A549 (cell line): ENCODE measurements at regions not wholly inside any gene's neighbourhood (a gene's known extent, or its start where the extent isn't known, plus 50 kb on each side); places are given as distances from the start of the nearest gene placed in this dataset.

Experiments used
- ATAC-seq, 2 experiments: fragments of 200-7000 bp in 1 of 2; fragments of >200 bp in 1 of 2; cut with Nextera tagmentation in 1 of 2; cut with Tn5 transposase in 1 of 2; 3 replicates each; pipeline versions ENCODE4 v1.8.0 to v1.9.1; 2018 to 2020; ENCODE audit warnings: mild to moderate bottlenecking in 1 of 2, moderate library complexity in 1 of 2
- CTCF ChIA-PET: fragments of 300-600 bp; sonication (Branson Sonifier 250); formaldehyde crosslinking; extraction: SDS; loops from one replicate; lab custom pipeline; 2021; ENCODE audit warnings: antibody characterized with exemption, inconsistent platforms; lab: Yijun Ruan, JAX
- POLR2A ChIA-PET: fragments of 350-600 bp; formaldehyde crosslinking; extraction: SDS; loops from one replicate; lab custom pipeline; 2021; ENCODE audit warnings: antibody characterized with exemption, inconsistent platforms; lab: Yijun Ruan, JAX
- DNase-seq, 2 experiments: peaks; one replicate each; pipeline versions ENCODE4 v3.0.0 to v3.0.0-alpha.2; 2011 to 2016; ENCODE audit warnings: low read depth in 1 of 2, low spot score in 1 of 2
- FAIRE-seq: peaks from 2 replicates; lab custom pipeline; 2011; peaks lifted over from hg19 to GRCh38; lab: Jason Lieb, UNC
- H3K27ac ChIP-seq, 2 experiments: fragments of >200 bp; sonication (Bioruptor Twin); formaldehyde crosslinking; 3 replicates each; pipeline ENCODE4 v1.5.1; 2016 to 2017
- H3K4me1 ChIP-seq: fragments of >200 bp; sonication (Bioruptor Twin); formaldehyde crosslinking; 3 replicates; pipeline ENCODE4 v1.6.1; 2016
- H3K4me2 ChIP-seq: fragments of >200 bp; sonication (Bioruptor Twin); formaldehyde crosslinking; 3 replicates; pipeline ENCODE4 v1.6.1; 2016
- H3K4me3 ChIP-seq: fragments of >200 bp; sonication (Bioruptor Twin); formaldehyde crosslinking; 3 replicates; pipeline ENCODE4 v1.5.1; 2016
- H3K9me3 ChIP-seq: fragments of >200 bp; sonication (Bioruptor Twin); formaldehyde crosslinking; 3 replicates; pipeline ENCODE4 v1.6.1; 2016
- BHLHE40 ChIP-seq: IDR thresholded peaks from 2 replicates; pipeline ENCODE4 v1.6.1; 2012; ENCODE audit warnings: low read depth, low read length, inconsistent platforms
- EHF ChIP-seq: fragments of 250-450 bp; sonication (Bioruptor Pico); IDR thresholded peaks from 2 replicates; pipeline ENCODE4 v1.5.0; 2020; ENCODE audit warnings: mild to moderate bottlenecking
- EHMT2 ChIP-seq: fragments of 200-600 bp; sonication (generic); IDR thresholded peaks from 2 replicates; pipeline ENCODE4 v1.6.1; 2016; ENCODE audit warnings: antibody characterized with exemption, low read depth, mild to moderate bottlenecking, moderate library complexity
- ELK1 ChIP-seq: fragments of 150-350 bp; IDR thresholded peaks from 2 replicates; pipeline ENCODE4 v1.6.1; 2014; ENCODE audit warnings: low read depth, mild to moderate bottlenecking, low read length
- FOSL2 ChIP-seq, 2 experiments: fragments of 450-650 bp in 1 of 2; fragments of >200 bp in 1 of 2; sonication (Bioruptor Twin) in 1 of 2; formaldehyde crosslinking; IDR thresholded peaks; 2 replicates each; pipeline versions ENCODE4 v1.5.0 to v1.6.1; 2016 to 2020; ENCODE audit warnings: mild to moderate bottlenecking in 1 of 2, moderate library complexity in 1 of 2
- HES2 ChIP-seq: fragments of >200 bp; sonication (Bioruptor Twin); formaldehyde crosslinking; IDR thresholded peaks from 2 replicates; pipeline ENCODE4 v1.6.1; 2016
- HOXB13 ChIP-seq: fragments of 250-450 bp; sonication (Bioruptor Pico); IDR thresholded peaks from 2 replicates; pipeline ENCODE4 v1.5.0; 2020; ENCODE audit warnings: low read depth, mild to moderate bottlenecking, moderate library complexity
- KDM1A ChIP-seq: fragments of 200-600 bp; sonication (generic); IDR thresholded peaks from 2 replicates; pipeline ENCODE4 v1.6.1; 2016; ENCODE audit warnings: low read depth, mild to moderate bottlenecking
- KDM5A ChIP-seq: fragments of 200-600 bp; sonication (generic); IDR thresholded peaks from 2 replicates; pipeline ENCODE4 v1.6.1; 2016; ENCODE audit warnings: antibody characterized with exemption, mild to moderate bottlenecking
- MAFK ChIP-seq: fragments of 450-650 bp; IDR thresholded peaks from 2 replicates; pipeline ENCODE4 v1.6.1; 2014; ENCODE audit not compliant: partially characterized antibody
- MAX ChIP-seq: IDR thresholded peaks from 2 replicates; pipeline ENCODE4 v1.6.1; 2012
- MAZ ChIP-seq: fragments of 150-350 bp; IDR thresholded peaks from 2 replicates; pipeline ENCODE4 v1.6.1; 2014; ENCODE audit warnings: antibody characterized with exemption, low read depth, low read length, borderline replicate concordance
- NR3C1 ChIP-seq: fragments of >200 bp; sonication (Bioruptor Twin); formaldehyde crosslinking; IDR thresholded peaks from 3 replicates; pipeline ENCODE4 v1.6.1; 2017
- POLR2A ChIP-seq: IDR thresholded peaks from 2 replicates; pipeline ENCODE4 v1.6.1; 2012; ENCODE audit warnings: mild to moderate bottlenecking, low read length
- POLR2AphosphoS2 ChIP-seq: conservative IDR thresholded peaks from 2 replicates; pipeline ENCODE4 v1.6.1; 2012; ENCODE audit warnings: low read length, improper control_type of control experiment, inconsistent platforms
- SREBF2 ChIP-seq: fragments of 450-650 bp; IDR thresholded peaks from 2 replicates; pipeline ENCODE4 v1.6.1; 2014; ENCODE audit warnings: mild to moderate bottlenecking, moderate library complexity
- TP53 ChIP-seq: fragments of 250-450 bp; sonication (Bioruptor Pico); IDR thresholded peaks from 2 replicates; pipeline ENCODE4 v1.5.0; 2021; ENCODE audit warnings: mild to moderate bottlenecking, moderate library complexity
- WGBS: methylation state at CpG from one replicate; pipeline ENCODE4 v1.1.6; 2017; ENCODE audit errors: missing lambda C conversion rate; 5-methylcytosine and 5-hydroxymethylcytosine counted together
- TF ChIP-seq, protein P1 (sequence below): fragments of >200 bp; sonication (Bioruptor Twin); formaldehyde crosslinking; IDR thresholded peaks from 3 replicates; pipeline ENCODE4 v1.6.1; 2016
- TF ChIP-seq, protein P2 (sequence below): IDR thresholded peaks from 2 replicates; pipeline ENCODE4 v1.6.1; 2012

GRCh38 chrY:7211971-7212370, 300.4 kb upstream of the AMELY start:
- 21% methylated on average over 5 of the region's 5 CpGs for WGBS
- Histone ChIP-seq H3K9me3 (no peaks in the 10 kb centered on the region), H3K27ac (no peak overlapping the region), H3K4me2 (no peak overlapping the region), H3K4me3 (no peak overlapping the region), H3K4me1 (no peaks in the 10 kb centered on the region)
- TF ChIP-seq, protein P1, sequence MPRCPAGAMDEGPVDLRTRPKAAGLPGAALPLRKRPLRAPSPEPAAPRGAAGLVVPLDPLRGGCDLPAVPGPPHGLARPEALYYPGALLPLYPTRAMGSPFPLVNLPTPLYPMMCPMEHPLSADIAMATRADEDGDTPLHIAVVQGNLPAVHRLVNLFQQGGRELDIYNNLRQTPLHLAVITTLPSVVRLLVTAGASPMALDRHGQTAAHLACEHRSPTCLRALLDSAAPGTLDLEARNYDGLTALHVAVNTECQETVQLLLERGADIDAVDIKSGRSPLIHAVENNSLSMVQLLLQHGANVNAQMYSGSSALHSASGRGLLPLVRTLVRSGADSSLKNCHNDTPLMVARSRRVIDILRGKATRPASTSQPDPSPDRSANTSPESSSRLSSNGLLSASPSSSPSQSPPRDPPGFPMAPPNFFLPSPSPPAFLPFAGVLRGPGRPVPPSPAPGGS: no peak
- TF ChIP-seq KDM1A: no peak
- CTCF ChIA-PET: no interaction called here
- POLR2A ChIA-PET: no interaction called here
- FAIRE-seq (no peak), ATAC-seq (no peak), DNase-seq (no peak)

- H3K4me3 ChIP-seq: no peak overlapping the region
- no peak overlapping the region for H3K27ac ChIP-seq
- POLR2A ChIA-PET: no interaction called here
- H3K4me1 ChIP-seq: no peaks in the 10 kb centered on the region
- 5% methylated on average over 4 of the region's 4 CpGs for WGBS
- no peak overlapping the region for H3K4me2 ChIP-seq
- CTCF ChIA-PET: no interaction called here
- DNase-seq (no peak), FAIRE-seq (no peak), ATAC-seq (no peak)
- TF ChIP-seq POLR2A (no peak), SREBF2 (no peak), MAZ (no peak)
- H3K9me3 ChIP-seq: no peaks in the 10 kb centered on the region
These were observed 292.9 kb upstream of the AMELY start for GRCh38 chrY:7204456-7204855.

GRCh38 chrY:7182591-7182990, 271.0 kb upstream of the AMELY start:
- Histone ChIP-seq H3K4me3 (no peak overlapping the region), H3K9me3 (no peaks in the 10 kb centered on the region), H3K4me2 (no peak overlapping the region), H3K27ac (no peak overlapping the region), H3K4me1 (no peaks in the 10 kb centered on the region)
- FAIRE-seq (no peak), DNase-seq (no peak), ATAC-seq (no peak)
- TF ChIP-seq, protein P1: no peak
- no peak for TF ChIP-seq FOSL2 (IDR thresholded peaks at IDR 0.05)
- TF ChIP-seq FOSL2 (CRISPR knock-in tag; IDR thresholded peaks at IDR 0.05): no peak
- TF ChIP-seq HES2: no peak
- ChIA-PET POLR2A (no interaction called here), CTCF (no interaction called here)

- H3K4me2 ChIP-seq: no peak overlapping the region
- no peak overlapping the region for H3K4me3 ChIP-seq
- H3K9me3 ChIP-seq: no peaks in the 10 kb centered on the region
- ChIA-PET CTCF (no interaction called here), POLR2A (no interaction called here)
- no peak for TF ChIP-seq BHLHE40
- no peak for TF ChIP-seq POLR2AphosphoS2
- no peak for TF ChIP-seq MAX
- TF ChIP-seq, protein P2, sequence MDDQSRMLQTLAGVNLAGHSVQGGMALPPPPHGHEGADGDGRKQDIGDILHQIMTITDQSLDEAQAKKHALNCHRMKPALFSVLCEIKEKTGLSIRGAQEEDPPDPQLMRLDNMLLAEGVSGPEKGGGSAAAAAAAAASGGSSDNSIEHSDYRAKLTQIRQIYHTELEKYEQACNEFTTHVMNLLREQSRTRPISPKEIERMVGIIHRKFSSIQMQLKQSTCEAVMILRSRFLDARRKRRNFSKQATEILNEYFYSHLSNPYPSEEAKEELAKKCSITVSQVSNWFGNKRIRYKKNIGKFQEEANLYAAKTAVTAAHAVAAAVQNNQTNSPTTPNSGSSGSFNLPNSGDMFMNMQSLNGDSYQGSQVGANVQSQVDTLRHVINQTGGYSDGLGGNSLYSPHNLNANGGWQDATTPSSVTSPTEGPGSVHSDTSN: no peak
- no peak for TF ChIP-seq NR3C1
- TF ChIP-seq KDM5A: no peak
- TF ChIP-seq EHF (CRISPR knock-in tag): no peak
- no peak for TF ChIP-seq TP53 (CRISPR knock-in tag)
- TF ChIP-seq ELK1: no peak
- TF ChIP-seq MAFK: no peak
- TF ChIP-seq EHMT2: no peak
- no peak for TF ChIP-seq HOXB13
- H3K27ac ChIP-seq: no peak overlapping the region
- DNase-seq (no peak), FAIRE-seq (no peak), ATAC-seq (no peak)
- no peaks in the 10 kb centered on the region for H3K4me1 ChIP-seq
- WGBS: 24% methylated on average over 5 of the region's 5 CpGs
These were observed 266.1 kb upstream of the AMELY start for GRCh38 chrY:7177631-7178030.
